Activated CD4-positive, CD25-positive, alpha-beta regulatory T cell treated with anti-CD3 and anti-CD28 coated beads, Interleukin-2, amount 50 U/mL, for 24 hours (primary cell): ENCODE measurements at regions not wholly inside any gene's neighbourhood (a gene's known extent, or its start where the extent isn't known, plus 50 kb on each side); places are given as distances from the start of the nearest gene placed in this dataset.
"Not testable (repeated sequence)": the region's sequence is repeated elsewhere in the genome, so short reads cannot be mapped to it uniquely, and the experiment has no call there.

Source experiments
- ATAC-seq, 2 donors: fragments of 150-1000 bp; cut with Tn5 transposase; one replicate each; pipeline ENCODE4 v1.10.0; 2021; ENCODE audit warnings: mild to moderate bottlenecking in 1 of 2, moderate library complexity in 1 of 2

DNA sequence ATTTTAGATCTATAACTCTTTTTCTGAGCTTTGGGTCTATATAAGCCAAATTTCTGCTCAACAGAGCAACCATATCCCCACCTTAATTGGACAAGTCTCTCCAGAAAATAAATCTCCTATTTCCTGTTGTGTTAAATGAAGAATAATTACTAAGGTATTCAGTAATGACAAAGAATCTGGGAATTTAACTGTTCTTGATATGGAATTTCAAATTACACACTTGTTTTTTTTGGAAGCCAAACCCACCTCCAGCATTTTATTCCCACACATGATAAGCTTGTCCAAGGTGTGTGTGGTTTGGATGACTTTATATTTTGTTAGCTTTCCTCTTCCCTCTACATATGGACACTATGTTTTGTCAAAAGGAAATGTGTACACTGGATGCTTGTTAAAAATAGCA is 1313.2 kb upstream of the CDH18 start:
- ATAC-seq, result not testable (repeated sequence)

DNA sequence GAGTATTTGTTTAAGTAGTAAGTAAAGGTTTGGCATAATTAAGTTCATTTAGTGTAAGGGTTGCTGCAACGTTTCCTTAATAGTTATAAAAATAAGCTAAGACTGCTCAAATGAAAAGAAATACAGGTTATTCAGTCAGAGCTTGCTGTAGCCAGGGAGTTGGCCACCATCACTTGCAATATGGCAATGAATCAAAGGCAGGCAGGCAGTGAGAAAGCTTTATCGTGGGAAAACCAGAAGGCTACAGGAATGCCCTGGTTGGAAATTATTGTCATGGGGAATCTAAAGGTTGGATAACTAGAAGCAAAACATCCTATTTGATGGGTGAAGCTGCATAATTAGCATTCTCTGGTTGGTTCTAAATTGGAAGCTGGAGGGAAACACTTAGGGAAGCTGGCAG is 1286.4 kb upstream of the CDH18 start:
- ATAC-seq, result not testable (repeated sequence)

DNA sequence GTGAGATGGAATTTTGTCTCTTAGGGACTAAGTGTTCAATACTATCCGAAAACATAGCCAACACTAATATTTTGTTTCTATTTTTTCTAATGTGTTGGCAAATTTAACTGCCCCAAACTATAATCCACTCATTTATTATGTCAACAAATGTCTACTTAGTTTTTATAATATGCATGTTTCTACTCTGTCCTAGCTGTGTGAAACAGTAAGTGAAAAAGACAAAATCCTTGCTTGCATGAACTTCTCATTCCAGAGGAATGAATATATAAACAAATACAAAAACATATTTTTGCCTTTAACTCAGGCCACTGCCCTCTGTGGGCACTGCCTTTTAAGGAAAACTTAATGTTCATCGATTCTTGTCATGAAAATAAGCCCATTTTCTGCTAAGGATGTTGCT is 1275.4 kb upstream of the CDH18 start:
- ATAC-seq, result no peak

DNA sequence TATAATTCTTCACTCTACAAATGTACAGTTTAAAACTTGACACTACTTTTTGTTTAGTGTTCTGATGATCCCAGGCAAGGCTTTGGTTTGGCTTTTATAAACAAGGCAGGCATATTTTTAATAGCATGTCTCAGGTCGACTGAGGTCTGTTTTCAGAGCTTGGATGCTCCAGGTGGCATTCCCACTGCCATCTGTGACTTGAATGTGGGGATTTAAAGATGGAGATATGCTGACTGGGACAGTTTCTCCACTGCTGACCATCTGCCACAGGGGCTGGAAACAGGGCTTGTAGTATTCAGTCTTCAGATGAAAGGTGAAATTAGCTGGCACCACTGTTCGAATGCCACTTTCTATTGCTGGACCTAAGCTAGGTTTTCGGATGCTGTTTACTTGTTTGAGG is 1266.2 kb upstream of the CDH18 start:
- no peak for ATAC-seq

DNA sequence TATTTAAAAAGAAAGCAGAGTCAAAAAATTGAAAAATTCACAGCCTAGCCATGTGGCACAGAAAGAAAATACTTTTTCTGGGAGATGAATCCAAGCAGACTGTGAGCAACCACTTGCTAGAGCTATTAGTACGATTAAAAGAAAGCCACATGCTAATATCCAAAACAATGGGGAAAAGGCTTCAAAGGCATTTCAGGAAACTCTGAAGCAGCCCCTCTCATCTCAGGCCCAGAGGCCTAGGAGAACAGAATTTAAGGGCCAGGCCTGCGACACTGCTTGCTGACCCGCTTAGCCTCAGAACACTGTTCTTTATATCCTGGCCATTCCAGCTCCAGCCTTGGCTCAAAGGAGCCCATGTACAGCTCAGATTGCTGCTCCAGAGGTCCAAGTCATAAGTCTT is 1257.0 kb upstream of the CDH18 start:
- ATAC-seq, result no peak

DNA sequence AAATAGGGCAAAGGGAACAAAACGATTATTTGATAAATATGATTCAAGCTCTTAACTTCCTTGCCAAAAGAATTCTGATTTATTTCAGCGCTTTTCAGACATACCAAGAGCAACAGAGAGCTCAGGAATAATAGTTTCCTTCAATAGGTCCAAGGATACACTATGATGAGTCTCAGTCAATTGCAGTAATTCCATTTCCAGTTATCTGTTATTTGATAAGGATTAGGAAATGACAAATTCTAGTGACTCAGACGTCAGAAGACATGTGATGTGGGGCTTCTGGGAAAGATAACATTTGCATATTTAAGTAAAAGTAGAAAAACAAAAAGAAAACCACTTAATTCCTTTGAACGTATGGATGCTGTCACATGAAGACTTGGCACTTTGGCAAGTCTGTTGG is 1250.8 kb upstream of the CDH18 start:
- ATAC-seq, result no peak

DNA sequence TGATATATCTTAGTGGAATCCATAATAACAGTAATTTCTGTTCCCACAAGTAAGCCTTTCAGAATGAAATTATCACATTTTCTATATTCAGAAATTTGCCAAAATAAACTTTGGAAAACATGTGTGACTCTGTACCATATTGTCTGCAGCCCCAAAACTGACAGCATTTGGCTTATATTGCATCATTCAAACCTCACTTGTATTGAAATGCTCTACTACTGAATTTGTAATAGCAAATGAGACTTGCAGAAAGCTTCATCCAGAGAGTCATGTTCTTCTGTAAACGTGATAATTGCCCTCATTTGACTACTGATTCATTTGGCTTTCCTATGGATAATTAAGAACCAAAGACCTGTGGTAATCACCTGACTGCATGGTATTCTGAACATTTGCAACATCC is 1249.5 kb upstream of the CDH18 start:
- ATAC-seq, result no peak

DNA sequence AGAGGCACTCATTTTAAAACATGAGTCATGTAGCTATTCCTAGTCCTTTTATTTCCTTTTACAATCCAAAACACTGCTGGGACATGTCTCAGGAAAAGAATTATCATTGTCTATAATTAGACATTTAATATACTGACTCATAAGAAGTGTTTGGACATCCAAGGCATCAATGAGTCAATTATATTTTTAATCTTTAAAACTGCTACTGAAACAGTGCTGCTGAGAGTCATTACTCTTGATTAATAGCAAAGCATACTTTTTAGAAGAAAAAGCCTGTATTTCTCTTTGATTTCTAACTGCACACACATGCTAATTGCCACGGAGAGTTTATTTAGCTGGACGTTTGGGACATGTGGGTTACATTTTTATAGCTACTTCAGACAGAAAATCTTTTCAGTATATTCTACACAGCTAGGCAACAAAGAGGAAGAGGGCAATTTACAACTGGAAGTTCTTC is 1249.0 kb upstream of the CDH18 start:
- ATAC-seq, result no peak

DNA sequence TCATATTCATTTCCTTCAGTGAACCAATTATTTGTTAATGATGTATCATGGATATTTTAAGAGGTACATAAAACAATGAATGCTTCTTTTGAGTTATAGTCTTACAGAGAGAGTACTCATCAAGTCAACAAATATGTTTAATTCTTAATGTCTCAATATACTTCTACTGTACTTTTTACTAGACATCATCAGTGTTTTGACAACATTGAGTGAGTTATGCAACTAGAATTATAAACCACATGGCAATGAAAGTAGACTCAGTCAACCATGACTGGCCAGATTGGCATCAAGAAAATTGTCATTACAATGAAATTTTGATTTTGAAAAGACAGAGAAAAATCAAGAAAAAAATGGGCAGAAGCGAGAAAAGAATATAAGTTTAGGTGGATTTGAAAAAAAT is 1248.1 kb upstream of the CDH18 start:
- ATAC-seq, result no peak

DNA sequence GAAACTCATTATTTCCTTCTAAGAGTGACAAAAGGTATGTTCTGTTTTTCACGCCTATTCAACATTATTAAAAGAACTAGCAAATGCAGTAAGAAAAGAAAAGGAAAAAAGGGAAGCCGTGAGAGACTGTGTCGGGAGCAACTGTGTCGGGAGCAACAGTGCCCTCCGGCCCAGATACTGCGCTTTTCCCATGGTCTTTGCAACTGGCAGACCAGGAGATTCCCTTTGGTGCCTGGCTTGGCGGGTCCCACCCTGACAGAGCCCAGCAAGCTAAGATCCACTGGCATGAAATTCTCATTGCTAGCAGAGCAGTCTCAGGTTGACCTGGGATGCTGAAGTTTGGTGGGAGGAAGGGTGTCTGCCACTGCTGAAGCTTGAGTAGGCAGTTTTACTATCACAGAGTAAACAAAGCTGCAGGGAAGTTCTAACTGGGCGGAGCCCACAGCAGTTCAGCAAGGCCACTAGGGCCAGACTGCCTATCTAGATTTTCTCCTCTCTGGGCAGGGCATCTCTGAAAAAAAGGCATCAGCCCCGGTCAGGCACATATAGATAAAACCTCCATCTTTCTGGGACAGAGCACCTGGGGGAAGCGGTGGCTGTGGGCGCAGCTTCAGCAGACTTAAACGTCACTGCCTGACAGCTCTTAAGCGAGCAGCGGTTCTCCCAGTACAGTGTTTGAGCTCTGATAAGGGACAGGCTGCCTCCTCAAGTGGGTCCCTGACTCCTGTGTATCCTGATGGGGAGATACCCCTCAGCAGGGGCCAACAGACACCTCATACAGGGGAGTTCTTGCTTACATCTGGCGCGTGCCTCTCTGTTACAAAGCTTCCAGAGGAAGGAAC is 1237.4 kb upstream of the CDH18 start:
- no peak for ATAC-seq

DNA sequence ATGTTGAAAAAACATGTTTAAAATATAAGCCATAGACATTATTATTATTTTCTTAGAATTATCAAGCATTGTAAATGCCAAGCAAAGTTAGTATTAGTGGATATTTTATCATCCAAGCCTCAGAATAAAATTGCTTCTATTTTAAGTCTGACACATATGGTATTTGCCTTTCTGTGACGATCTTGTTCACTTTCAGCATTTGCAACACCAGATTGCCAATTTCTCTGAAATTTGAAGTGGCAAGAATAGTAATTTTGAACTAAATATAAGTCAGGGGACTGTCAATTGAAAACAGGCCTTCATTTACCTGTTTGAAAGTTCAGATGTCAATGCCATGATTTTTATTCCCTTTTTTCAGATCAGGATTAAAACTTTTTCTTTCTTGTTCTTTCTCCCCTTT is 1233.6 kb upstream of the CDH18 start:
- ATAC-seq, result no peak

DNA sequence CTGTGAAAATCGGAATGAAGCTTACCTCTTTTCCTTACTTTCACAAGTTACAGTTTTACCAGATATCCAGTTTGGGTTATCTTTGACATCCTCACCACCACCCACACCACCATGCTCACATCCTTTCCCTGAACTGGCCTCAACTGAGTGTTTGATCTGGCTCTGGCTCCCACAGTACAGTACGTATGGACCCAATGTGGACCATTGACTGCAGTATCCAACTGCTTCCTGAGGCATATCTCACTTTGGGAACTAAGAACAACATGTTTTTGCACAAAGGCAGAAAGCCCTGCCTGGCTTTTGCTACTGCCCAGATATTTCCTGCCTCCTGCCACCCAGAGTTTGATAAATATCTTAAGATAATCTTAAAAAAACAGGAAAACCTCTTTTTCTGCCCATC is 1232.0 kb upstream of the CDH18 start:
- ATAC-seq, result no peak

DNA sequence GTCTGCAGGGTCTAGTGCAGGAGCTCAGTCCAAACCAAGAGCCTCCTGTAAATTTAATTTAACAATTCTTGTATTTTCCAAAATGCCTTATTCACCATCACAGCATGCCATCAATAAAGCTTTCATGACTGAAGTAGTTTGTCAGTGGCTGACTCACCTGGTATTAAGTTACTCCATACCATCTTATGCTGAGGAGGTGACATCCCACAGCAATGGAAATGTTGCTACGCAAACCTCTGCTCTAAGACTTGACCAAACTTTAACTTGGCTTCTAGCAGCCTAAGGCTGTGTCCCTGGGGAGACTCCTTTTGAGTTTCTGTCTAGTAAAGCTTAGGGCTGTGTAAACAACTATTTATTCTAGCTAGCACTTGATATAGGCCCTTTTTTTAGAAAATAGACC is 1231.3 kb upstream of the CDH18 start:
- no peak for ATAC-seq

DNA sequence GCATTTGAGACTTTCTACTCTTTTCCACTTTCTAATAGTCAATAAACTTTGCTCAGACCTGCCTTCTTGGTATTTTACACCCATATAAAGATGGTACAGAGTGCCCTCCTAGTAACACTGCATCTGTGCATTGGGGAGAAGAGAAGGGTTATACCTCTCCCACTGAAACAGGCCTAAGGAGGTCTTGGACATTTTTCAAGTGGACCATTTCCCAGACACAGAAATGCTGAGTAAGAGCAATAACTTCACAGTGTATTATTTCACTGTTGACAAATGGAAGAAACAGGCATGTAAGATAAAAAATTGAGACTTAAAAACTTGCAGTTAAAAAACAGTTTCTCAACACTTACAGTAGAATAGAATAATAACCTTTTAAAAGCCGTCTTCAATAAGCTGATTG is 1224.0 kb upstream of the CDH18 start:
- no peak for ATAC-seq

DNA sequence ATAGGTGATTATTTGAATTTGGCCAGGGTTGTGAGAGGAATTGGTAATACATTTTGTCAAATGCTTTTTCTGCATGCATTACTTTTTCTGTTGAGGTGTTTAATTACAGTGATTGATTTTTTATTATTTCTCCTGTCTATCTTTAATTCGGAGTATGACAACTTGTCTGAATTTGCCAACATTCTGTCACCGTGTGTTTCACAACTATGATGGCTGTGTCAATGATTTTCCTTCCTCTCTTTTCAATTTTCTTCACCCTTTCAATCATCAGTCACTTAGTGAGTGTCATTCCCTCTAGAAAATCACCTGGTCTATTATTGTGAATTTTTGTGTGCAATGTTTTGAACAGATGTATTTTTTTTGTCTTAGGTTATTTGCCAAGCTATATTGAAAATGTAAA is 1221.4 kb upstream of the CDH18 start:
- no peak for ATAC-seq

DNA sequence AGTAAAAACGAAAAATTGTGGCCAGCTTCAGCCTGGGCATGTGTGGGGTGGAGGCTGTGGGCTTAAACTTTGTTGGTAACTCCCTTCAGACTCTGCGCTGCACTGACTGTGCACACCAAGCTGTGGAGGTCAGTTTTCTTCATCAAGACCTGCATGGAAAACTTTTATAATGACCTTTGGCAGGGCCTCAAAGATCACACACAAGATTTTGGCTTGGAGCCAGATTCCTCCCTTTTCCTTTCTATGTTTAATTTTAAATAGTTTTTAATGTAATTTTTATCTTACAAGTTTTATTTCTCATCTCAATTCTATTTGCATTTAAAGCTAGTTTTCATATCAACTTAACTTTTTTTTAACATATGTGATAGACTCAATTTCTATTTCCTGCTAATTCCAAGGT is 1211.1 kb upstream of the CDH18 start:
- ATAC-seq, result no peak

DNA sequence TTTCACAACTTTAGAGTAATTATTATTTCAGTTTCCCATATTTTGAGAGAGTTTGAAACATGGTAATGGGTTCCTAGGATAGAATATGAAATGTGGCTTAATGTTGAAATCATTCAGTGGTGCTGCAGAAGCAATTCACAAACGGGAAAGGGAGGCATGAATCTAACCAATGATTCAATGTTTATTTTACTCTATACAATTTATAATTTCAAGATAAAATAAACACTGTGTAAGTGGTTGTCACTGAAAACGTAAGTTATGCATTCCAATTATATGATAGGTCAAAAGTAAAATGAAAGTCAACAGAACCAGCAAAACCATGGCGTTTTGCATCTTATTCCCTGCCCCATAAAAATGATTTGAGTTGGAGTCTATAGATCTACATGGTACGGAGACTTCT is 1207.1 kb upstream of the CDH18 start:
- ATAC-seq, result no peak

DNA sequence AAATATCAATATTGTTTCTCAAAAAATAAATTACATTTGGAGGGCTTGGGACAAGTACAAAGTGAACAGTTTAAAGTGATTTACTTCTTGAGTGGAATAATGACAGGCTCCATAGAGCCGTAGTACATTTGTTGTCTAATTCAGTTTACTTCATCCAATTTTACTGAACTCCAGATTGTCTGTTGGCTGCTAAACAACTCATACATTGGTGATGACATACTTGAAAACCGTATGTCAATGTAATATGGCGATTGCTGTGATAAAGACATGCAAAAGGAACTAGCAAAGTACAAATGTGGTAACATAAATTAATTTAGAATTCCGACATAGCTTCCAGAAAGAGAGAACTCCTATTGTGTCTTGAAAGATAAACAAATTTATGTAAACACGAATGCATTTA is 1197.5 kb upstream of the CDH18 start:
- no peak for ATAC-seq

DNA sequence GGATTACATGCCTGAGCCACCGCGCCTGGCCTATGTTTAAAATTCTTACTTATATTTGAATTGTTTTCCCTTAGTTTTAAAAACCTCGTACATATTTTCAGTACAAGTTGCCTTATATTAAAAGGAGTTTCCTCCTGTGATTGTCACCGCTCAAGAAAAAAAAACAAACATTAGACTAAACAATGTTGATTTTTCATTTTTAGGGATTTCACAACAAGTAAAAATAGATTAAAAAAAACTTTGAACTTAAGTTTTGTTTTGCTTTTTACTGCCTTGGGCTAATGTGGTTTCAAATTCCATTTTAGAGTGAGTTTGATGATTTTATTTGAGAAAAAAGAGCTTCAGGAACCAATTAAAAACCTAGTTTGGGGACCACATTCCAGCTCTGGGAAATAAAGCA is 1196.6 kb upstream of the CDH18 start:
- no peak for ATAC-seq

DNA sequence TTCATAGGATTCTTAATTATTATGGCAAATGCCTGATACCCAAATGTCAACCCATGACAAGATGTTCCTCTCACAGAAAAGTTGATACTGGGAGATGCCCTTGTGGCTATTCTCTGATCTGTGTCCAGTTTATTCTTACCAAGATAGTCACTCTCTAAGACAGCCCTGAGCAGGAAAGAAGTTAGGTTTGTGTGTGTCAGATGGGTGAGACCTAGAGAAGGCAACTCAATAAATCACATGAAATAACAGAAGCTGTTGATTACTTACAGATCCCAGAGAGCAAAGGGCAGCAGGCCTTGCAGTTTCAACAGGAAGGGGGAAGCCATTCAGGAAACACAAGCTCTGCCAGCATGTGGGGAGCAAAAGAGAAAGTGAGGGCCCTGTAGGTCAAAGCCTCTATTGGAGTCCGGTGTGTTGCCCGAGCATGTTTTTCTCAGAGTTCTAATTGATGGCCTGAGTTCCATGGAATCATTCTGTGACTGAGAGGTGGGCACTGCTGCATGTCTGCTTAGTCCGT is 1193.7 kb upstream of the CDH18 start:
- ATAC-seq, result no peak

DNA sequence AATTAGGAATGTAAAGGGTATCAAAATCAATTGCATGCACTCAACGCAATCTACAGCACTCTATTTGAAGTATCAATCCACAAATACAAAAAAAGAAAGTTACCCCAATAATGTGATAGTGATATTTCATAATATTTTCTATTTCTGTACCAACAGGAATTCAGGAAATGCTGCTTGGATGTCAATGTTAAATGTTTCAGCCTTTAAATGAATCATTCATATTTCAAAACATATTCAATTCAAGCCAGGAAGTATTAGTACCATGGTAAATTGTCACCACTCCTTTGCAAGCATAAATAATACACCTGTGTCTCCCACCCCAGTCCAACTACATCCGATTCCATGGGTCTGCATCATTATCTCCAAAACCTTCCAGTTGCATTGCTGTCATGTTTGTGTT is 1185.5 kb upstream of the CDH18 start:
- ATAC-seq, result no peak

DNA sequence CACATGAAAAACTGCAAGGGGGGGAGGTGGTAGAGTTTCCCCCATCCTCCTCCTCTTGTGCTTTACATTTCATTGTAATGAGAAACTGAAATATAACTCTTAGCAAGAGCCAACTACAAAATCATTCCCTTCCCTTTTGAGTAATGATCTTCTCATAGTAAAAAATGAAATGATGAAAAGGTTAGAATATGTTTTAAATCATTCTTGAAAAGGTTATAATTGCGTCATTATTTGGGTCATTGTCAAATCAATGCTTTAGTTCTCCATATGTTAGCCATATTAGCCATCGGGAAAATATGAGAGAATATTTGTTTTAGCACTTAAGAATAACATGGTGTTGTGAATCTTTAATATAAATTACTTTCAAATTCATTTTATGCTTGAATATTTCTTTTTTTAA is 1185.0 kb upstream of the CDH18 start:
- ATAC-seq, result no peak

DNA sequence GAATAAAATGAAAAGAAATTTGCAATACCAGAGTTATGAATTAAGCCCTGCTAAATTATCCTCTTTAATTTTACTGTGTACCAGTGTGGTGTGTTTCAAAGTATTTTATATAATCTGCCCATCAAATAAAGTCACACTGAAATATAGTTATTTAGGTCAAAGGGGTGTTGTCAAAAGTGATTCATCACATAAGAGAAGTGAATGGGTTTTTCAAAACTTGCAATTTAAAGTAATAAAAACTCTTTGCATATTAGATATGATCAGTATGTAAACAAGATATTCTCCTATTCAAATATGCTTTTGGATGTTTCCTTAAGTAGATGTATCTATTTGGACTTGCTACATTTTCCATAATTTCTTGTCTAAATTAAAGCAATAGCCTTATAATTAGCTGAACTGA is 1183.0 kb upstream of the CDH18 start:
- no peak for ATAC-seq

DNA sequence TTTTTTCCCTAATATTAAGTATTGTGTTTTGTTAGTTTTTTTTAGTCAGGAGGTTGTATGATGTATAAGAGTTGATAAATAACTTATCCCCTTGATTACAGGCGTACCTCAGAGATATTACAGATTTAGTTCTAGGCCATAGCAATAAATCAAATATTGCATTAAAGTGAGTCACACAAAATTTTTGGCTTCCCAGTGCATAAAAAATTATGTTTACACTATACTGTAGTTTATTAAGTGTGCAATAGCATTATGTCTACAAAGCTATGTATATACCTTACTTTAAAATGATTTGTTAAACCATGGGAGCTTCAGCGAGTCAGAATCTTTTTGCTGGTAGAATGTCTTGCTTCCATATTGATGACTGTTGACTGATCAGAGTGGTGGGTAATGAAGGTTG is 1180.6 kb upstream of the CDH18 start:
- no peak for ATAC-seq

DNA sequence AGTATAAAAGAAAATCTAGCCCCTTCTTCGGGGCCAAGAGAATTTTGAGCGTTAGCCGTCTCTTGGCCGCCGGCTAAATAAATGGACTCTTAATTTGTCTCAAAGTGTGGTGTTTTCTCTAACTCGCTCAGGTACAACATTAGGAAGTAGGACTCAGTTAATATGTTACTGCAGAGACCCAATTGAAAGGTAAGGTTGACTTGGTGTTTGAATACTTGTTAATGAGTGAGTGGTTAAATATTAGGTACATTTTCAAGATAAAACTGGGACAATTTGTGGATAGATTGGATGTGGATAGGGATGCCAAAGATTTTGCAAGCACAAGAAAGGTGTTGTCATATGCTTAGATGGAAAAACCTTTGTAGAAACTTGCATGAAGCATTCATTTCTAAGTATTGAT is 1177.3 kb upstream of the CDH18 start:
- ATAC-seq, result no peak
